Type B pancreatic cell (in vitro differentiated cells): ENCODE measurements at regions not wholly inside any gene's neighbourhood (a gene's known extent, or its start where the extent isn't known, plus 50 kb on each side); places are given as distances from the start of the nearest gene placed in this dataset.

ENCODE experiments used
- DNase-seq: peaks from one replicate; pipeline ENCODE4 v3.0.0; 2021; ENCODE audit warnings: mixed read lengths; ENCODE audit not compliant: unreplicated experiment; ENCODE audit errors: extremely low spot score
- H3K27ac Mint-ChIP-seq: 2 replicates; pipeline ENCODE4 v1.8.0; 2021; ENCODE audit warnings: mild to moderate bottlenecking, mixed read lengths
- H3K27me3 Mint-ChIP-seq: 2 replicates; pipeline ENCODE4 v1.8.0; 2021; ENCODE audit warnings: mixed read lengths
- H3K36me3 Mint-ChIP-seq: 2 replicates; pipeline ENCODE4 v1.8.0; 2021; ENCODE audit warnings: mixed read lengths
- H3K4me1 Mint-ChIP-seq: one replicate; pipeline ENCODE4 v1.8.0; 2021; ENCODE audit warnings: mixed read lengths; ENCODE audit not compliant: unreplicated experiment
- H3K4me3 Mint-ChIP-seq: 2 replicates; pipeline ENCODE4 v1.8.0; 2021; ENCODE audit warnings: mild to moderate bottlenecking, mixed read lengths
- H3K9me3 Mint-ChIP-seq: 2 replicates; pipeline ENCODE4 v1.8.0; 2021; ENCODE audit warnings: mixed read lengths
- CTCF ChIP-seq: fragments of 200-600 bp; sonication (generic); conservative IDR thresholded peaks from 2 replicates; pipeline ENCODE4 v1.5.0; 2021; ENCODE audit warnings: antibody characterized with exemption, mild to moderate bottlenecking

GRCh38 chr1:90850898-90851710 lies 134.0 kb upstream of the BARHL2 start:
- peak; percentile 85 for TF ChIP-seq CTCF
- H3K4me3 Mint-ChIP-seq, result peak overlapping the region; percentile 90
- DNase-seq, result peak; percentile 87
- H3K27me3 Mint-ChIP-seq, result peaks cover 52% of the 10 kb centered on the region
- peaks cover 4% of the 10 kb centered on the region for H3K36me3 Mint-ChIP-seq
- H3K4me1 Mint-ChIP-seq, result peaks cover 3% of the 10 kb centered on the region
- H3K9me3 Mint-ChIP-seq, result no peaks in the 10 kb centered on the region
- peak overlapping the region; percentile 69 for H3K27ac Mint-ChIP-seq

GRCh38 chr1:90850181-90850897 lies 133.2 kb upstream of the BARHL2 start:
- Mint-ChIP-seq H3K9me3 (no peaks in the 10 kb centered on the region), H3K4me3 (peak overlapping the region; percentile 90), H3K36me3 (peaks cover 4% of the 10 kb centered on the region), H3K27me3 (peaks cover 57% of the 10 kb centered on the region), H3K27ac (peak overlapping the region; percentile 69), H3K4me1 (peaks cover 3% of the 10 kb centered on the region)
- no peak for TF ChIP-seq CTCF
- no peak for DNase-seq

- Mint-ChIP-seq H3K9me3 (no peaks in the 10 kb centered on the region), H3K27ac (peak overlapping the region; percentile 28), H3K4me1 (peaks cover 2% of the 10 kb centered on the region), H3K4me3 (no peak overlapping the region), H3K36me3 (peaks cover 16% of the 10 kb centered on the region), H3K27me3 (peaks cover 93% of the 10 kb centered on the region)
- no peak for TF ChIP-seq CTCF
- DNase-seq, result no peak
These were observed 124.4 kb upstream of the BARHL2 start for GRCh38 chr1:90841473-90841872.

GRCh38 chr1:90840352-90840751 lies 123.2 kb upstream of the BARHL2 start:
- no peak for DNase-seq
- Mint-ChIP-seq H3K27me3 (peaks cover 91% of the 10 kb centered on the region), H3K27ac (no peak overlapping the region), H3K4me3 (no peak overlapping the region), H3K9me3 (no peaks in the 10 kb centered on the region), H3K4me1 (peaks cover 5% of the 10 kb centered on the region), H3K36me3 (peaks cover 17% of the 10 kb centered on the region)
- no peak for TF ChIP-seq CTCF

- no peaks in the 10 kb centered on the region for H3K9me3 Mint-ChIP-seq
- peaks cover 91% of the 10 kb centered on the region for H3K27me3 Mint-ChIP-seq
- H3K4me1 Mint-ChIP-seq, result peaks cover 5% of the 10 kb centered on the region
- no peak for DNase-seq
- TF ChIP-seq CTCF, result no peak
- H3K27ac Mint-ChIP-seq, result no peak overlapping the region
- H3K4me3 Mint-ChIP-seq, result no peak overlapping the region
- H3K36me3 Mint-ChIP-seq, result peaks cover 17% of the 10 kb centered on the region
These were observed 122.2 kb upstream of the BARHL2 start for GRCh38 chr1:90839323-90839722.
